Ishikawa (cell line): ENCODE measurements at regions not wholly inside any gene's neighbourhood (a gene's known extent, or its start where the extent isn't known, plus 50 kb on each side); places are given as distances from the start of the nearest gene placed in this dataset.

ENCODE experiments used
- EP300 ChIP-seq: IDR thresholded peaks from 2 replicates; pipeline ENCODE4 v1.6.1; 2012; ENCODE audit warnings: borderline replicate concordance
- FOXM1 ChIP-seq: IDR thresholded peaks from 2 replicates; pipeline ENCODE4 v1.6.1; 2012; ENCODE audit warnings: low read depth, borderline replicate concordance
- RAD21 ChIP-seq: IDR thresholded peaks from 2 replicates; pipeline ENCODE4 v1.6.1; 2012; ENCODE audit warnings: low read depth
- TAF1 ChIP-seq: IDR thresholded peaks from 2 replicates; pipeline ENCODE4 v1.6.1; 2012; ENCODE audit warnings: low read depth, mild to moderate bottlenecking
- YY1 ChIP-seq: IDR thresholded peaks from 2 replicates; pipeline ENCODE4 v1.6.1; 2012; ENCODE audit warnings: low read depth
- TF ChIP-seq, protein P1 (sequence below): IDR thresholded peaks from 2 replicates; pipeline ENCODE4 v1.6.1; 2012
- TF ChIP-seq, protein P2 (sequence below): IDR thresholded peaks from 2 replicates; pipeline ENCODE4 v1.6.1; 2012; ENCODE audit warnings: low read depth, mild to moderate bottlenecking
- TF ChIP-seq, protein P3 (sequence below): IDR thresholded peaks from 2 replicates; pipeline ENCODE4 v1.6.1; 2012

DNA sequence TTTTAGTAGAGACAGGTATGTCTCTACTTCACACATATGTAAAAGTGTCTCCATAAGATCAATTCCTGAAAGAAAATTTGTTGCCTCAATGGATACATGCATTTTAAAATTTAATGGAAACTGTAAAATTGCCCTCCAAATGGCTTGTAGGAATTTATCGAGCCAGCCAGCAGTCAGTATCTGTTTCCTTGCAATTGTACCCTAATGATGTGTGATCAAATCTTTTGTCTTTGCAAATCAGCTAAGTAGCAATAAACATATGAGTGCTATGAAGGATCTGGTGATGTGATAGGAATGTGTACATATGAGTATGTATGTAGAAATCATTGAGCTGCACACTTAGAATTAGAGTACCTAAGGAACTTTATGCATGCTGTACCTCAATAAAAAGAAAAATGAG, 253.0 kb downstream of the MAFB start:
- no peak for TF ChIP-seq FOXM1
- no peak for TF ChIP-seq TAF1
- TF ChIP-seq, protein P1, sequence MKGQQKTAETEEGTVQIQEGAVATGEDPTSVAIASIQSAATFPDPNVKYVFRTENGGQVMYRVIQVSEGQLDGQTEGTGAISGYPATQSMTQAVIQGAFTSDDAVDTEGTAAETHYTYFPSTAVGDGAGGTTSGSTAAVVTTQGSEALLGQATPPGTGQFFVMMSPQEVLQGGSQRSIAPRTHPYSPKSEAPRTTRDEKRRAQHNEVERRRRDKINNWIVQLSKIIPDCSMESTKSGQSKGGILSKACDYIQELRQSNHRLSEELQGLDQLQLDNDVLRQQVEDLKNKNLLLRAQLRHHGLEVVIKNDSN: no peak
- TF ChIP-seq, protein P2, sequence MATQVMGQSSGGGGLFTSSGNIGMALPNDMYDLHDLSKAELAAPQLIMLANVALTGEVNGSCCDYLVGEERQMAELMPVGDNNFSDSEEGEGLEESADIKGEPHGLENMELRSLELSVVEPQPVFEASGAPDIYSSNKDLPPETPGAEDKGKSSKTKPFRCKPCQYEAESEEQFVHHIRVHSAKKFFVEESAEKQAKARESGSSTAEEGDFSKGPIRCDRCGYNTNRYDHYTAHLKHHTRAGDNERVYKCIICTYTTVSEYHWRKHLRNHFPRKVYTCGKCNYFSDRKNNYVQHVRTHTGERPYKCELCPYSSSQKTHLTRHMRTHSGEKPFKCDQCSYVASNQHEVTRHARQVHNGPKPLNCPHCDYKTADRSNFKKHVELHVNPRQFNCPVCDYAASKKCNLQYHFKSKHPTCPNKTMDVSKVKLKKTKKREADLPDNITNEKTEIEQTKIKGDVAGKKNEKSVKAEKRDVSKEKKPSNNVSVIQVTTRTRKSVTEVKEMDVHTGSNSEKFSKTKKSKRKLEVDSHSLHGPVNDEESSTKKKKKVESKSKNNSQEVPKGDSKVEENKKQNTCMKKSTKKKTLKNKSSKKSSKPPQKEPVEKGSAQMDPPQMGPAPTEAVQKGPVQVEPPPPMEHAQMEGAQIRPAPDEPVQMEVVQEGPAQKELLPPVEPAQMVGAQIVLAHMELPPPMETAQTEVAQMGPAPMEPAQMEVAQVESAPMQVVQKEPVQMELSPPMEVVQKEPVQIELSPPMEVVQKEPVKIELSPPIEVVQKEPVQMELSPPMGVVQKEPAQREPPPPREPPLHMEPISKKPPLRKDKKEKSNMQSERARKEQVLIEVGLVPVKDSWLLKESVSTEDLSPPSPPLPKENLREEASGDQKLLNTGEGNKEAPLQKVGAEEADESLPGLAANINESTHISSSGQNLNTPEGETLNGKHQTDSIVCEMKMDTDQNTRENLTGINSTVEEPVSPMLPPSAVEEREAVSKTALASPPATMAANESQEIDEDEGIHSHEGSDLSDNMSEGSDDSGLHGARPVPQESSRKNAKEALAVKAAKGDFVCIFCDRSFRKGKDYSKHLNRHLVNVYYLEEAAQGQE: no peak
- TF ChIP-seq, protein P3, sequence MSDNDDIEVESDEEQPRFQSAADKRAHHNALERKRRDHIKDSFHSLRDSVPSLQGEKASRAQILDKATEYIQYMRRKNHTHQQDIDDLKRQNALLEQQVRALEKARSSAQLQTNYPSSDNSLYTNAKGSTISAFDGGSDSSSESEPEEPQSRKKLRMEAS: no peak
- TF ChIP-seq YY1: no peak
- no peak for TF ChIP-seq RAD21
- TF ChIP-seq EP300: no peak
